HepG2 (cell line): ENCODE measurements at regions not wholly inside any gene's neighbourhood (a gene's known extent, or its start where the extent isn't known, plus 50 kb on each side); places are given as distances from the start of the nearest gene placed in this dataset.

Experiments used
- DZIP1 ChIP-seq: sonication (generic); formaldehyde crosslinking; IDR thresholded peaks from 2 replicates; pipeline ENCODE4 v1.5.0; 2020; ENCODE audit warnings: mild to moderate bottlenecking, missing genetic modification reagents
- FOXJ3 ChIP-seq: sonication (generic); formaldehyde crosslinking; IDR thresholded peaks from 2 replicates; pipeline ENCODE4 v1.4.0; 2020; ENCODE audit warnings: missing genetic modification reagents, mild to moderate bottlenecking, borderline replicate concordance
- HDAC2 ChIP-seq: sonication (generic); formaldehyde crosslinking; IDR thresholded peaks from 2 replicates; pipeline ENCODE4 v1.4.0; 2020; ENCODE audit warnings: missing genetic modification reagents
- NFAT5 ChIP-seq: sonication (generic); formaldehyde crosslinking; IDR thresholded peaks from 2 replicates; pipeline ENCODE4 v1.4.0; 2020; ENCODE audit warnings: missing genetic modification reagents
- PCBP1 ChIP-seq: fragments of 200-400 bp; formaldehyde crosslinking; IDR thresholded peaks from 2 replicates; pipeline ENCODE4 v1.6.1; 2017; ENCODE audit warnings: mild to moderate bottlenecking, low read depth, low read length, borderline replicate concordance
- PLRG1 ChIP-seq: fragments of 450-650 bp; conservative IDR thresholded peaks from 2 replicates; pipeline ENCODE4 v1.6.1; 2016
- RERE ChIP-seq: IDR thresholded peaks from 2 replicates; pipeline ENCODE4 v1.6.1; 2016; ENCODE audit warnings: low read depth, missing genetic modification reagents, missing compliant biosample characterization
- TGIF2 ChIP-seq: IDR thresholded peaks from 2 replicates; pipeline ENCODE4 v1.6.1; 2016; ENCODE audit warnings: control low read depth, missing compliant biosample characterization
- ZNF143 ChIP-seq: sonication (generic); formaldehyde crosslinking; IDR thresholded peaks from 2 replicates; pipeline ENCODE4 v1.4.0; 2020; ENCODE audit warnings: missing genetic modification reagents
- ZNF441 ChIP-seq: sonication (generic); formaldehyde crosslinking; IDR thresholded peaks from 2 replicates; pipeline ENCODE4 v1.7.0; 2021; ENCODE audit warnings: missing genetic modification reagents, borderline replicate concordance
- ZNF446 ChIP-seq: sonication (generic); formaldehyde crosslinking; IDR thresholded peaks from 2 replicates; pipeline ENCODE4 v1.5.0; 2020; ENCODE audit warnings: mild to moderate bottlenecking, missing genetic modification reagents
- ZXDC ChIP-seq: sonication (generic); formaldehyde crosslinking; IDR thresholded peaks from 2 replicates; pipeline ENCODE4 v1.5.0; 2020; ENCODE audit warnings: mild to moderate bottlenecking, missing genetic modification reagents

- TF ChIP-seq NFAT5 (CRISPR knock-in tag) (peak; percentile 49; the same call in 1 of the 2 replicates), PLRG1 (no peak), ZNF441 (CRISPR knock-in tag) (no peak), ZNF143 (CRISPR knock-in tag) (no peak), RERE (CRISPR knock-in tag) (no peak), ZXDC (peak; percentile 4; the same call in 1 of the 2 replicates), DZIP1 (CRISPR knock-in tag) (no peak), ZNF446 (no peak), FOXJ3 (no peak), PCBP1 (0 out of 2 replicates have a peak, but pooled peaks have one; percentile 17), TGIF2 (CRISPR knock-in tag) (peak; percentile 84), HDAC2 (CRISPR knock-in tag) (no peak; the same call in none of the 2 replicates)
These were observed 134.0 kb upstream of the MGAT5 start (continued) for GRCh38 chr2:134119713-134120405.
